Suprapubic skin (tissue), 4 donors: ENCODE measurements at regions not wholly inside any gene's neighbourhood (a gene's known extent, or its start where the extent isn't known, plus 50 kb on each side); places are given as distances from the start of the nearest gene placed in this dataset.

ENCODE experiments used
- EP300 ChIP-seq: sonication (generic); formaldehyde crosslinking; IDR thresholded peaks from one replicate; pipeline ENCODE4 v1.6.1; 2017; ENCODE audit warnings: antibody characterized with exemption
- POLR2A ChIP-seq, 2 donors: fragments of 450-650 bp; IDR thresholded peaks; one replicate each; pipeline ENCODE4 v1.6.1; 2017; ENCODE audit warnings: antibody characterized with exemption in 2 of 2, mild to moderate bottlenecking in 2 of 2, moderate library complexity in 2 of 2
- POLR2AphosphoS5 ChIP-seq, 3 donors: sonication (generic); formaldehyde crosslinking; IDR thresholded peaks; one replicate each; pipeline ENCODE4 v1.6.1; 2017; ENCODE audit warnings: antibody characterized with exemption in 3 of 3
- TF ChIP-seq, protein P1 (sequence below), 2 donors: fragments of 200-600 bp in 1 of 2; fragments of 450-650 bp in 1 of 2; sonication (generic) in 1 of 2; IDR thresholded peaks; one replicate each; pipeline ENCODE4 v1.5.1; 2016 to 2019; ENCODE audit warnings: antibody characterized with exemption in 2 of 2, mild to moderate bottlenecking in 1 of 2, moderate library complexity in 1 of 2

DNA sequence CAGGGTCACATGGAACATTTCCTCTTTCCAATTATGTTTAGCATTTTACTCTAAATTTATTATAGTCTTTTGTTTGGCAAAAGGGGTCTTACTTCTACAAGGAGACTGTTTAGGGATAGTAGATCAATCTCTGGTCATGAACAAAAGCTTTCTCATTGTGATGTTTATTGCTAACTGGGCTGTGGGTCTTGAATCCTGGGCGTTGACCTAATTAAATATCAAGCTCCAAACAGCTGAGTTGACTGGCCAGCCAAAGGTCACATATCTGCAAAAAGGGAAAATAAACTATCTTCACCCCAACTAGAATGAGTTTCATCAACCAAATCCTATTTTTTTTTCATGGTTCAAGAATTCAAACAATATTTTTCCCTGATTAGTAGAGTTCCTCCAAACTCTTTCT, 245.4 kb upstream of the TUT7 start:
- TF ChIP-seq POLR2A (IDR thresholded peaks at IDR 0.05) (no peak), EP300 (no peak), POLR2AphosphoS5 (IDR thresholded peaks at IDR 0.05) (no peak)
- TF ChIP-seq, protein P1, sequence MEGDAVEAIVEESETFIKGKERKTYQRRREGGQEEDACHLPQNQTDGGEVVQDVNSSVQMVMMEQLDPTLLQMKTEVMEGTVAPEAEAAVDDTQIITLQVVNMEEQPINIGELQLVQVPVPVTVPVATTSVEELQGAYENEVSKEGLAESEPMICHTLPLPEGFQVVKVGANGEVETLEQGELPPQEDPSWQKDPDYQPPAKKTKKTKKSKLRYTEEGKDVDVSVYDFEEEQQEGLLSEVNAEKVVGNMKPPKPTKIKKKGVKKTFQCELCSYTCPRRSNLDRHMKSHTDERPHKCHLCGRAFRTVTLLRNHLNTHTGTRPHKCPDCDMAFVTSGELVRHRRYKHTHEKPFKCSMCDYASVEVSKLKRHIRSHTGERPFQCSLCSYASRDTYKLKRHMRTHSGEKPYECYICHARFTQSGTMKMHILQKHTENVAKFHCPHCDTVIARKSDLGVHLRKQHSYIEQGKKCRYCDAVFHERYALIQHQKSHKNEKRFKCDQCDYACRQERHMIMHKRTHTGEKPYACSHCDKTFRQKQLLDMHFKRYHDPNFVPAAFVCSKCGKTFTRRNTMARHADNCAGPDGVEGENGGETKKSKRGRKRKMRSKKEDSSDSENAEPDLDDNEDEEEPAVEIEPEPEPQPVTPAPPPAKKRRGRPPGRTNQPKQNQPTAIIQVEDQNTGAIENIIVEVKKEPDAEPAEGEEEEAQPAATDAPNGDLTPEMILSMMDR (IDR thresholded peaks at IDR 0.05) = no peak
